ENCODE measurements at regions not wholly inside any gene's neighbourhood (a gene's known extent, or its start where the extent isn't known, plus 50 kb on each side); places are given as distances from the start of the nearest gene placed in this dataset.

DNA sequence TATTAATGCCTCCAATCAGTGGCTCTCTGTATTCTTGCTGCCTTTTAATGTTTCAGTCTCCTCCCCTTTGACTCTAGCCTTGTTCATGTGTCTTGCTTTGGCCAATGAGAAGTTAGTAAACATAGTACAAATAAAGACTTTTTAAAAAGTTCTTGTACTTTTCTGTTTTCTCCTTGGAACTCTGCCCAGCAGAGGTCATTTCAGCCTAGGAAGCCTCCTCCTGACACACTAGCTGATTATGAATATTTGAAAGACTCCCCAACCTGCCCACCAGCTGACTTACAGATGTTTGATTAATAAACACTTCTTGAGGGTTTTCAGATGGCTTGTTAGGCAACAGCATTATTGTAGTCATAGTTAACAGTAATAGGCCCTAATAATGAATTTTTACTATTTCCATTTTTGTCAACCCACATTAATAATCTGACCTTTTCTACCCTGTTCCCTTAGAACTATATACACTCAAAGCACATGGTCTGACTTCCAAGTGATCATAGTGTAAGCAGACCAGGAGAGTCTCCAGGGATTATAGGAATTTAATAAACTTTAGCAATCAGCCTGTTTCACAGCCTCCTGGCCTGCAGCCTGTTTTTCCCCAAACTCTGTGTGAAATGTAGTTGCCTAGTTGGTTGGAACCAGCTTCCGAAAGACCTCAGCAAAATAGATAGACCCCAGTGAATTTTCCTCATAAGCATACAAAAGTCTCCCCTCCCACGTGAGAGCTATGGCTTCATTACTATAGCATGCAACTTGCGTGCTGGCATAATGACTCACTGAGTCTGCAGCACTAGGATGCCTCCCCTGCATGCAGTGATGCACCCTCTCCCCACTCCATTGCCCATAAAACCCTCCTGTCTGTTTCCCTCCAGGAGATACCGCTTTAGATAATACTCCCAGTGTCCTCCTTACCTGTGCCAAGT is 670.7 kb upstream of the ZNF804A start:
- Histone ChIP-seq H3K4me1 (ENCODE audit: control insufficient read depth in 1 of 2, insufficient read depth in 2 of 2, low read length in 2 of 2) (no peaks in the 10 kb centered on the region), H2AFZ (ENCODE audit: low read depth, low read length, poor library complexity, severe bottlenecking) (no peak overlapping the region), H3K4me2 (ENCODE audit: low read length) (no peak overlapping the region), H3K27ac (ENCODE audit: low read depth, low read length) (no peak overlapping the region), H3K9ac (ENCODE audit: low read length) (no peak overlapping the region), H3K27me3 (ENCODE audit: insufficient read depth, low read length) (no peaks in the 10 kb centered on the region), H3K9me2 (ENCODE audit: insufficient read depth) (no peaks in the 10 kb centered on the region), H3K36me3 (ENCODE audit: control insufficient read depth in 1 of 2, insufficient read depth in 2 of 2, low read length in 2 of 2) (no peaks in the 10 kb centered on the region), H4K20me1 (ENCODE audit: insufficient read depth) (no peaks in the 10 kb centered on the region), H3K79me2 (ENCODE audit: insufficient read depth, low read length) (no peaks in the 10 kb centered on the region), H3K9me3 (ENCODE audit: control insufficient read depth in 1 of 2, insufficient read depth in 1 of 2, low read depth in 1 of 2, low read length in 2 of 2) (no peaks in the 10 kb centered on the region), H3K4me3 (replicated peaks in 1 of 2; ENCODE audit: low read depth in 1 of 2, low read length in 2 of 2) (no peak overlapping the region)
- RAD21 ChIA-PET (ENCODE audit: low non-redundant PET in 1 of 2, low total read pairs in 2 of 2, uncharacterized antibody in 2 of 2, unreplicated experiment in 2 of 2), result no interaction called here
- ATAC-seq, result no peak
- CTCF ChIA-PET, result no interaction called here
- no peak for DNase-seq (ENCODE audit: low read depth, low spot score)
- POLR2A ChIA-PET, result no interaction called here
- TF ChIP-seq, protein P1, sequence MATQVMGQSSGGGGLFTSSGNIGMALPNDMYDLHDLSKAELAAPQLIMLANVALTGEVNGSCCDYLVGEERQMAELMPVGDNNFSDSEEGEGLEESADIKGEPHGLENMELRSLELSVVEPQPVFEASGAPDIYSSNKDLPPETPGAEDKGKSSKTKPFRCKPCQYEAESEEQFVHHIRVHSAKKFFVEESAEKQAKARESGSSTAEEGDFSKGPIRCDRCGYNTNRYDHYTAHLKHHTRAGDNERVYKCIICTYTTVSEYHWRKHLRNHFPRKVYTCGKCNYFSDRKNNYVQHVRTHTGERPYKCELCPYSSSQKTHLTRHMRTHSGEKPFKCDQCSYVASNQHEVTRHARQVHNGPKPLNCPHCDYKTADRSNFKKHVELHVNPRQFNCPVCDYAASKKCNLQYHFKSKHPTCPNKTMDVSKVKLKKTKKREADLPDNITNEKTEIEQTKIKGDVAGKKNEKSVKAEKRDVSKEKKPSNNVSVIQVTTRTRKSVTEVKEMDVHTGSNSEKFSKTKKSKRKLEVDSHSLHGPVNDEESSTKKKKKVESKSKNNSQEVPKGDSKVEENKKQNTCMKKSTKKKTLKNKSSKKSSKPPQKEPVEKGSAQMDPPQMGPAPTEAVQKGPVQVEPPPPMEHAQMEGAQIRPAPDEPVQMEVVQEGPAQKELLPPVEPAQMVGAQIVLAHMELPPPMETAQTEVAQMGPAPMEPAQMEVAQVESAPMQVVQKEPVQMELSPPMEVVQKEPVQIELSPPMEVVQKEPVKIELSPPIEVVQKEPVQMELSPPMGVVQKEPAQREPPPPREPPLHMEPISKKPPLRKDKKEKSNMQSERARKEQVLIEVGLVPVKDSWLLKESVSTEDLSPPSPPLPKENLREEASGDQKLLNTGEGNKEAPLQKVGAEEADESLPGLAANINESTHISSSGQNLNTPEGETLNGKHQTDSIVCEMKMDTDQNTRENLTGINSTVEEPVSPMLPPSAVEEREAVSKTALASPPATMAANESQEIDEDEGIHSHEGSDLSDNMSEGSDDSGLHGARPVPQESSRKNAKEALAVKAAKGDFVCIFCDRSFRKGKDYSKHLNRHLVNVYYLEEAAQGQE (IDR thresholded peaks at IDR 0.05; ENCODE audit: low read depth), result no peak
- TF ChIP-seq POLR2AphosphoS5 (IDR thresholded peaks at IDR 0.05; ENCODE audit: low read depth, low read length) (no peak), ELF1 (IDR thresholded peaks at IDR 0.05; ENCODE audit: borderline replicate concordance, low read depth) (no peak), EZH2phosphoT487 (IDR thresholded peaks at IDR 0.05; ENCODE audit: borderline replicate concordance) (no peak), TCF7L2 (IDR thresholded peaks at IDR 0.05; ENCODE audit: borderline replicate concordance, extremely low read depth, insufficient read depth, insufficient read length) (no peak), YY1 (IDR thresholded peaks at IDR 0.05; ENCODE audit: extremely low read depth, insufficient replicate concordance, low read depth, low read length) (no peak), ZFX (IDR thresholded peaks at IDR 0.05) (no peak), POLR2A (IDR thresholded peaks at IDR 0.05; ENCODE audit: borderline replicate concordance, extremely low read depth, insufficient read depth, insufficient read length) (no peak), RAD21 (IDR thresholded peaks at IDR 0.05; ENCODE audit: low read depth) (no peak), EZH2 (IDR thresholded peaks at IDR 0.05) (no peak), FOSL1 (IDR thresholded peaks at IDR 0.05; ENCODE audit: low read depth) (no peak), JUND (IDR thresholded peaks at IDR 0.05) (no peak), EGR1 (IDR thresholded peaks at IDR 0.05; ENCODE audit: low read depth) (no peak)
- TF ChIP-seq, protein P2, sequence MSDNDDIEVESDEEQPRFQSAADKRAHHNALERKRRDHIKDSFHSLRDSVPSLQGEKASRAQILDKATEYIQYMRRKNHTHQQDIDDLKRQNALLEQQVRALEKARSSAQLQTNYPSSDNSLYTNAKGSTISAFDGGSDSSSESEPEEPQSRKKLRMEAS (IDR thresholded peaks at IDR 0.05), result no peak
- TF ChIP-seq, protein P3, sequence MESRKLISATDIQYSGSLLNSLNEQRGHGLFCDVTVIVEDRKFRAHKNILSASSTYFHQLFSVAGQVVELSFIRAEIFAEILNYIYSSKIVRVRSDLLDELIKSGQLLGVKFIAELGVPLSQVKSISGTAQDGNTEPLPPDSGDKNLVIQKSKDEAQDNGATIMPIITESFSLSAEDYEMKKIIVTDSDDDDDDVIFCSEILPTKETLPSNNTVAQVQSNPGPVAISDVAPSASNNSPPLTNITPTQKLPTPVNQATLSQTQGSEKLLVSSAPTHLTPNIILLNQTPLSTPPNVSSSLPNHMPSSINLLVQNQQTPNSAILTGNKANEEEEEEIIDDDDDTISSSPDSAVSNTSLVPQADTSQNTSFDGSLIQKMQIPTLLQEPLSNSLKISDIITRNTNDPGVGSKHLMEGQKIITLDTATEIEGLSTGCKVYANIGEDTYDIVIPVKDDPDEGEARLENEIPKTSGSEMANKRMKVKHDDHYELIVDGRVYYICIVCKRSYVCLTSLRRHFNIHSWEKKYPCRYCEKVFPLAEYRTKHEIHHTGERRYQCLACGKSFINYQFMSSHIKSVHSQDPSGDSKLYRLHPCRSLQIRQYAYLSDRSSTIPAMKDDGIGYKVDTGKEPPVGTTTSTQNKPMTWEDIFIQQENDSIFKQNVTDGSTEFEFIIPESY (IDR thresholded peaks at IDR 0.05; ENCODE audit: extremely low read depth, insufficient replicate concordance, low read length), result no peak
- no TSS peak for BruUV-seq (replicated peaks)
- intact Hi-C loops (cut with micrococcal nuclease), result no loop called here
